ENCODE measurements at regions not wholly inside any gene's neighbourhood (a gene's known extent, or its start where the extent isn't known, plus 50 kb on each side); places are given as distances from the start of the nearest gene placed in this dataset.

- Histone ChIP-seq H3K4me3 (no peak overlapping the region), H3K4me1 (no peaks in the 10 kb centered on the region), H3K27ac (no peak overlapping the region), H3K27me3 (no peaks in the 10 kb centered on the region), H3K9me3 (peaks cover 0 to 7% (median 0%) of the 10 kb centered on the region in 4 donors), H3K36me3 (no peaks in the 10 kb centered on the region)
- DNase-seq: no peak
- no peak for TF ChIP-seq CTCF (IDR thresholded peaks at IDR 0.05)
- TF ChIP-seq POLR2A (IDR thresholded peaks at IDR 0.05): no peak
Measured at GRCh38 chr18:78595453-78595852, 384.2 kb upstream of the SALL3 start.

- peaks cover 0 to 7% (median 0%) of the 10 kb centered on the region in 4 donors for H3K9me3 ChIP-seq
- H3K4me3 ChIP-seq: no peak overlapping the region
- no peak for DNase-seq
- H3K27me3 ChIP-seq: no peaks in the 10 kb centered on the region
- H3K4me1 ChIP-seq: no peaks in the 10 kb centered on the region
- H3K36me3 ChIP-seq: no peaks in the 10 kb centered on the region
- H3K27ac ChIP-seq: no peak overlapping the region
- TF ChIP-seq POLR2A (IDR thresholded peaks at IDR 0.05) (no peak), CTCF (IDR thresholded peaks at IDR 0.05) (no peak)
Measured at GRCh38 chr18:78595924-78596573, 383.6 kb upstream of the SALL3 start.

- no peaks in the 10 kb centered on the region for H3K27me3 ChIP-seq
- H3K36me3 ChIP-seq: no peaks in the 10 kb centered on the region
- H3K9me3 ChIP-seq: peaks cover 0 to 13% (median 0%) of the 10 kb centered on the region in 4 donors
- TF ChIP-seq CTCF (IDR thresholded peaks at IDR 0.05) (no peak), POLR2A (IDR thresholded peaks at IDR 0.05) (no peak)
- H3K4me3 ChIP-seq: no peak overlapping the region
- DNase-seq: no peak
- no peaks in the 10 kb centered on the region for H3K4me1 ChIP-seq
- H3K27ac ChIP-seq: no peak overlapping the region
Measured at GRCh38 chr18:78596794-78597345, 382.7 kb upstream of the SALL3 start.

DNA sequence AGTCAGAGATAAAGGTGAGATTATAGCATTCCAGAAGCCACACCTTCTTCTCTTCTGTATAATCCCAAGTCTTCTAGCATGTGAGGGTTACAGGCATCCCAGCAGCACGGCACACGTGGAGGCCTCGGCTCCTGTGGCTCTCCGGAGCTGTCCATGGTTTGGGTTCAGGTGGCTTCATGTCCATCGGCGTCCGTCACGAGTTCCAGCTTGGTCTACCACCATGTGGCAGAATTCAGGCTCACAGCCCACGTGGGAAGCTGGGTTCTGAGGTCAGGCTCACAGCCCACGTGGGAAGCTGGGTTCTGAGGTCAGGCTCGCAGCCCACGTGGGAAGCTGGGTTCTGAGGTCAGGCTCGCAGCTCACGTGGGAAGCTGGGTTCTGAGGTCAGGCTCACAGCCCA, 378.3 kb upstream of the SALL3 start:
- Histone ChIP-seq H3K4me3 (no peak overlapping the region), H3K36me3 (no peaks in the 10 kb centered on the region), H3K27ac (no peak overlapping the region), H3K27me3 (no peaks in the 10 kb centered on the region), H3K4me1 (no peaks in the 10 kb centered on the region), H3K9me3 (peaks cover 0 to 10% (median 0%) of the 10 kb centered on the region in 4 donors)
- TF ChIP-seq CTCF (IDR thresholded peaks at IDR 0.05) (no peak), POLR2A (IDR thresholded peaks at IDR 0.05) (no peak)
- no peak for DNase-seq

DNA sequence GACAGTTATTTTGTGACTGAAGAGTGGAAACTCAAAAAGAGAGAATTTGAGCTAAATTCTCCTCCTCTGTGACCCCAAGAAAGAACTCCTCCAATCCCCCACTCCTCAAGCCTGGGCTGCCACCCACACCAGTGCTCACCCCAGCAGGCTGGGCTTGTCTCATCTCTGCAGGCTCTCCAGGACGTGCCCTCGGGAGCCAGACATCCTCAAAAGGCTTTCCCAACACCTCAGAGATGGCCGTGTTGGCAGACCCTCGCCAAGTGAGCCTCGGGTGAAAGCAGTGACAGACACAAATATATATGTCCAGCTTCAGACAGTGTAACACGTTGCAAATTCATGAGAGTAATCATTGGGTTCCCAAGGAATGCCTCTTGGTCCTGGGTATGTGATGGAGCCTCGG, 377.7 kb upstream of the SALL3 start:
- DNase-seq: no peak
- Histone ChIP-seq H3K4me1 (no peaks in the 10 kb centered on the region), H3K4me3 (no peak overlapping the region), H3K36me3 (no peaks in the 10 kb centered on the region), H3K27ac (no peak overlapping the region), H3K9me3 (peaks cover 0 to 10% (median 0%) of the 10 kb centered on the region in 4 donors), H3K27me3 (no peaks in the 10 kb centered on the region)
- TF ChIP-seq CTCF (IDR thresholded peaks at IDR 0.05) (no peak), POLR2A (IDR thresholded peaks at IDR 0.05) (no peak)
